ENCODE measurements at regions not wholly inside any gene's neighbourhood (a gene's known extent, or its start where the extent isn't known, plus 50 kb on each side); places are given as distances from the start of the nearest gene placed in this dataset.

DNA sequence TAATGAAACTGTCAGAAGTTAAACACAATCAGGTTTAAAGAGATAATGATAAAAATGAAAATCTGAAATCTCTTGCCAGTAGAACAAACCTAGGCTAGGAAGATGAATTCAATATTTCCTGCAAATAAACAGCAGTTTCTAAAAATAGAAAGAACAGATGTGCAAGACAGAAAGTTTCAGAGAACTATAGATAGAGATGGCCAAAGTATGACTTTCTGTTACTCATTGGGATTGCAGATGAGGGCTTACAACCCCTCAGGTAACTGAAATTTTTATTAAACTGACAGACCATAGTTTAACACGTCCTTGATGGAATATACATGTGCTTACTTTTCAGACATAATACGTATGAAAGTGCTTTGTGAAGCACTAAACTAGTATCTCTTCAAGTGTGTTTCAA lies 82.3 kb upstream of the PPARGC1A start:
- peaks cover 36% of the 10 kb centered on the region for H3K4me1 Mint-ChIP-seq
- H3K4me3 Mint-ChIP-seq = no peak overlapping the region
- ChIA-PET CTCF (no interaction called here), POLR2A (no interaction called here)
- H3K27ac Mint-ChIP-seq = no peak overlapping the region
- no peaks in the 10 kb centered on the region for H3K36me3 Mint-ChIP-seq
- no peaks in the 10 kb centered on the region for H3K9me3 Mint-ChIP-seq
- peaks cover 13% of the 10 kb centered on the region for H3K27me3 Mint-ChIP-seq (ENCODE audit: low read depth)
- no peak for TF ChIP-seq NR1H2 (CRISPR knock-in tag; IDR thresholded peaks at IDR 0.05)
- no peak for TF ChIP-seq PRDM15 (CRISPR knock-in tag; IDR thresholded peaks at IDR 0.05)
- no peak for TF ChIP-seq HMGA2 (CRISPR knock-in tag; IDR thresholded peaks at IDR 0.05)
- TF ChIP-seq TCF7 (CRISPR knock-in tag; IDR thresholded peaks at IDR 0.05; ENCODE audit: low read depth) = no peak
- DNase-seq (ENCODE audit: low spot score) (no peak), ATAC-seq (no peak)

DNA sequence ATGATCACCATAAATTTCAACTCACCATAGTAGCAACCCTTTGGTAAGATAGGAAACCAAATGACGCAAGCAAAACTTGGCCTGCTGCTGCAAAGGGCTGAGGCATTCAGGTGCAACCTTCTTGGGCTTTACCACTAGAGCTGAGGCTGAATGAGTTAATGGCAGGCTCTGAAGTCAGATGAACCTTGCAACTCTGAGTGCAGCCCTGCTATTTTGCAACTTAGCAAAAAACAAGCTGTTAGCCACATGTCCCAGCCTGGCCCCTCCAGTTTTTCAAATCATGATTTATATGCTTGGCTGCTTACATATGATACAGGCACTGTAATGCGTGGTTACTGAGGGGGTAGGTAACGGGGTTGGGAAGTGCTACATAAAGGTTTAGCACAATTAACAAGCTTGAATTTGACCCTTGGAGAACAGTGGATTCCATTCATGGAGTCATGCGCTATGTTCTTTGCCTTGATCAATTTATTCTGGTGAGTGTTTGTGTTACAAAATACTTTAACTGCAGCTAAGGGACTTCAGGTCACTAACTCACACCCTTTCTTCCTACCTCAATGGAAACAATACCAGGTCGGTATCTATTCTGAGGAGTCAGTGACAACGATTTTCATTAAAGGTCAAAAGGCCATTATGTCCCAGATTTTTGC lies 80.5 kb upstream of the PPARGC1A start:
- TF ChIP-seq PREB (CRISPR knock-in tag; IDR thresholded peaks at IDR 0.05; ENCODE audit: borderline replicate concordance) (no peak), FOXK1 (CRISPR knock-in tag; IDR thresholded peaks at IDR 0.05) (no peak)
- ATAC-seq (no peak), DNase-seq (ENCODE audit: low spot score) (no peak)
- no peaks in the 10 kb centered on the region for H3K9me3 Mint-ChIP-seq
- H3K36me3 Mint-ChIP-seq = no peaks in the 10 kb centered on the region
- H3K27me3 Mint-ChIP-seq (ENCODE audit: low read depth) = no peaks in the 10 kb centered on the region
- ChIA-PET POLR2A (interaction anchor here (0.6 kb wide), 1 partner anchor 16 kb away, joined by 3 read pairs; no protein-coding TSS in a partner anchor), CTCF (no interaction called here)
- H3K27ac Mint-ChIP-seq = no peak overlapping the region
- peaks cover 37% of the 10 kb centered on the region for H3K4me1 Mint-ChIP-seq
- H3K4me3 Mint-ChIP-seq = no peak overlapping the region

DNA sequence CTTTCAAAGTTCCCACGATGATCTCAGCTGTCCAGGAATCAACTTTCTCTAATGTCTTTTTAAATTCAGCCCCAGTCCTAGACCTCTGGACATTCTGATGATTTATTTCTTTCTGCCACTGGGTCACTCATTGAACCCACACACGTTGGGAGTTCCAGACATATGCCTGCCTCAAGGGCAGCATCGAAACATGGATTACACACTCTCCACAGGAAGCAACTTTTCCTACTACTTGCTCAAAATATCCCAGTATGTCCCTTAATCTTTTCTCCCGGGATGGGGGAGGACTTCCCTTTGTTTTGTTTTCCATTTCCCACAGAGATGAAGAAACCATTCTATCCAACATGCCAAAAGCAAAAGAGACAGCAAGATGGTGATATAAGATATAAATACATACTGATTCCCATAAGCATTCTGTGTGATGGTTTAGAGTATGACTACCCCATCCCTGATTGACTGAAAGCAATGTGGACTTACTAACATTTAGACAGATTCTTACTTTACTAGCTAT lies 79.8 kb upstream of the PPARGC1A start:
- H3K36me3 Mint-ChIP-seq = no peaks in the 10 kb centered on the region
- TF ChIP-seq ZNF317 (CRISPR knock-in tag; IDR thresholded peaks at IDR 0.05; ENCODE audit: borderline replicate concordance, low read depth) (no peak), FOXJ3 (CRISPR knock-in tag; IDR thresholded peaks at IDR 0.05; ENCODE audit: borderline replicate concordance) (no peak), MAX (CRISPR knock-in tag; IDR thresholded peaks at IDR 0.05) (no peak), OVOL2 (CRISPR knock-in tag; IDR thresholded peaks at IDR 0.05; ENCODE audit: borderline replicate concordance) (no peak), ZNF232 (CRISPR knock-in tag; IDR thresholded peaks at IDR 0.05) (no peak), ETV6 (CRISPR knock-in tag; IDR thresholded peaks at IDR 0.05) (no peak), ZBTB21 (CRISPR knock-in tag; IDR thresholded peaks at IDR 0.05; ENCODE audit: borderline replicate concordance) (no peak), NR1H2 (CRISPR knock-in tag; IDR thresholded peaks at IDR 0.05) (no peak), TP53 (CRISPR knock-in tag; IDR thresholded peaks at IDR 0.05) (no peak), GABPB1 (CRISPR knock-in tag; IDR thresholded peaks at IDR 0.05) (no peak), ATF3 (CRISPR knock-in tag; conservative IDR thresholded peaks at IDR 0.05) (no peak), TEAD1 (CRISPR knock-in tag; IDR thresholded peaks at IDR 0.05) (no peak), SP1 (CRISPR knock-in tag; conservative IDR thresholded peaks at IDR 0.05) (no peak), FOXK1 (CRISPR knock-in tag; IDR thresholded peaks at IDR 0.05) (no peak)
- TF ChIP-seq, protein P1, sequence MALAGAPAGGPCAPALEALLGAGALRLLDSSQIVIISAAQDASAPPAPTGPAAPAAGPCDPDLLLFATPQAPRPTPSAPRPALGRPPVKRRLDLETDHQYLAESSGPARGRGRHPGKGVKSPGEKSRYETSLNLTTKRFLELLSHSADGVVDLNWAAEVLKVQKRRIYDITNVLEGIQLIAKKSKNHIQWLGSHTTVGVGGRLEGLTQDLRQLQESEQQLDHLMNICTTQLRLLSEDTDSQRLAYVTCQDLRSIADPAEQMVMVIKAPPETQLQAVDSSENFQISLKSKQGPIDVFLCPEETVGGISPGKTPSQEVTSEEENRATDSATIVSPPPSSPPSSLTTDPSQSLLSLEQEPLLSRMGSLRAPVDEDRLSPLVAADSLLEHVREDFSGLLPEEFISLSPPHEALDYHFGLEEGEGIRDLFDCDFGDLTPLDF (CRISPR knock-in tag; IDR thresholded peaks at IDR 0.05) = no peak
- TF ChIP-seq, protein P2, sequence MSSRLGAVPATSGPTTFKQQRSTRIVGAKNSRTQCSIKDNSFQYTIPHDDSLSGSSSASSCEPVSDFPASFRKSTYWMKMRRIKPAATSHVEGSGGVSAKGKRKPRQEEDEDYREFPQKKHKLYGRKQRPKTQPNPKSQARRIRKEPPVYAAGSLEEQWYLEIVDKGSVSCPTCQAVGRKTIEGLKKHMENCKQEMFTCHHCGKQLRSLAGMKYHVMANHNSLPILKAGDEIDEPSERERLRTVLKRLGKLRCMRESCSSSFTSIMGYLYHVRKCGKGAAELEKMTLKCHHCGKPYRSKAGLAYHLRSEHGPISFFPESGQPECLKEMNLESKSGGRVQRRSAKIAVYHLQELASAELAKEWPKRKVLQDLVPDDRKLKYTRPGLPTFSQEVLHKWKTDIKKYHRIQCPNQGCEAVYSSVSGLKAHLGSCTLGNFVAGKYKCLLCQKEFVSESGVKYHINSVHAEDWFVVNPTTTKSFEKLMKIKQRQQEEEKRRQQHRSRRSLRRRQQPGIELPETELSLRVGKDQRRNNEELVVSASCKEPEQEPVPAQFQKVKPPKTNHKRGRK (CRISPR knock-in tag; IDR thresholded peaks at IDR 0.05; ENCODE audit: borderline replicate concordance) = no peak
- TF ChIP-seq, protein P3, sequence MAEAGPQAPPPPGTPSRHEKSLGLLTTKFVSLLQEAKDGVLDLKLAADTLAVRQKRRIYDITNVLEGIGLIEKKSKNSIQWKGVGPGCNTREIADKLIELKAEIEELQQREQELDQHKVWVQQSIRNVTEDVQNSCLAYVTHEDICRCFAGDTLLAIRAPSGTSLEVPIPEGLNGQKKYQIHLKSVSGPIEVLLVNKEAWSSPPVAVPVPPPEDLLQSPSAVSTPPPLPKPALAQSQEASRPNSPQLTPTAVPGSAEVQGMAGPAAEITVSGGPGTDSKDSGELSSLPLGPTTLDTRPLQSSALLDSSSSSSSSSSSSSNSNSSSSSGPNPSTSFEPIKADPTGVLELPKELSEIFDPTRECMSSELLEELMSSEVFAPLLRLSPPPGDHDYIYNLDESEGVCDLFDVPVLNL (CRISPR knock-in tag; IDR thresholded peaks at IDR 0.05; ENCODE audit: borderline replicate concordance, low read depth) = no peak
- DNase-seq (ENCODE audit: low spot score) = no peak
- H3K27me3 Mint-ChIP-seq (ENCODE audit: low read depth) = no peaks in the 10 kb centered on the region
- no peak overlapping the region for H3K27ac Mint-ChIP-seq
- H3K4me3 Mint-ChIP-seq = no peak overlapping the region
- ChIA-PET CTCF (no interaction called here), POLR2A (no interaction called here)
- H3K4me1 Mint-ChIP-seq = peaks cover 37% of the 10 kb centered on the region
- ATAC-seq = no peak
- no peaks in the 10 kb centered on the region for H3K9me3 Mint-ChIP-seq
